Uterus (tissue), 2 donors: ENCODE measurements at regions not wholly inside any gene's neighbourhood (a gene's known extent, or its start where the extent isn't known, plus 50 kb on each side); places are given as distances from the start of the nearest gene placed in this dataset.

Experiments used
- POLR2A ChIP-seq, 2 donors: fragments of 450-650 bp; IDR thresholded peaks; one replicate each; pipeline ENCODE4 v1.6.1; 2016; ENCODE audit warnings: antibody characterized with exemption in 2 of 2, mild to moderate bottlenecking in 1 of 2, moderate library complexity in 1 of 2
- TF ChIP-seq, protein P1 (sequence below), 4 experiments: fragments of 200-600 bp in 2 of 4; fragments of 450-650 bp in 2 of 4; sonication (generic) in 2 of 4; IDR thresholded peaks; one replicate each; pipeline ENCODE4 v1.5.1; 2016 to 2019; ENCODE audit warnings: antibody characterized with exemption in 4 of 4, mild to moderate bottlenecking in 2 of 4, moderate library complexity in 1 of 4

DNA sequence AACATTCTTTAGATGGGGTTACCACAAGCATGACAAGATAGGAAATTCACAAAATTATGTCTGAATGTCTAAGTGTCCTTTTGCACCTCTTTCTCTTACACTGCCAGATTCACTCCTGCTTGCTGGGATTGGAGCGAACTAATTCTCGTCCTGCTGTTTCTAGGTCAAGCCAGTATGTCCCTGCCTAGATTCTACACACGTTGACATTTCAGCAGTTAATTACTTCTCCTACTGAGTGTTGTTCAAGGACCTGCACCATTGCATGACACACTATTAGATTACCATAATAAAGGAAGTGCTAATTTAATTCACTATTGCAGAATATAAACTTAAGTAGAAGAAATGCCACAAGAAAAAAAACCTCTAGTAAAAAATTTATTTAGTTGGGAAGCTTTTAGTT is 1911.7 kb downstream of the PCDH7 start:
- TF ChIP-seq, protein P1, sequence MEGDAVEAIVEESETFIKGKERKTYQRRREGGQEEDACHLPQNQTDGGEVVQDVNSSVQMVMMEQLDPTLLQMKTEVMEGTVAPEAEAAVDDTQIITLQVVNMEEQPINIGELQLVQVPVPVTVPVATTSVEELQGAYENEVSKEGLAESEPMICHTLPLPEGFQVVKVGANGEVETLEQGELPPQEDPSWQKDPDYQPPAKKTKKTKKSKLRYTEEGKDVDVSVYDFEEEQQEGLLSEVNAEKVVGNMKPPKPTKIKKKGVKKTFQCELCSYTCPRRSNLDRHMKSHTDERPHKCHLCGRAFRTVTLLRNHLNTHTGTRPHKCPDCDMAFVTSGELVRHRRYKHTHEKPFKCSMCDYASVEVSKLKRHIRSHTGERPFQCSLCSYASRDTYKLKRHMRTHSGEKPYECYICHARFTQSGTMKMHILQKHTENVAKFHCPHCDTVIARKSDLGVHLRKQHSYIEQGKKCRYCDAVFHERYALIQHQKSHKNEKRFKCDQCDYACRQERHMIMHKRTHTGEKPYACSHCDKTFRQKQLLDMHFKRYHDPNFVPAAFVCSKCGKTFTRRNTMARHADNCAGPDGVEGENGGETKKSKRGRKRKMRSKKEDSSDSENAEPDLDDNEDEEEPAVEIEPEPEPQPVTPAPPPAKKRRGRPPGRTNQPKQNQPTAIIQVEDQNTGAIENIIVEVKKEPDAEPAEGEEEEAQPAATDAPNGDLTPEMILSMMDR (IDR thresholded peaks at IDR 0.05): no peak
- TF ChIP-seq POLR2A (IDR thresholded peaks at IDR 0.05): no peak
